ENCODE measurements at regions not wholly inside any gene's neighbourhood (a gene's known extent, or its start where the extent isn't known, plus 50 kb on each side); places are given as distances from the start of the nearest gene placed in this dataset.

GRCh38 chr20:51163996-51164600, 141.2 kb upstream of the KCNG1 start:
- Mint-ChIP-seq H3K27me3 (peaks cover 10% of the 10 kb centered on the region), H3K36me3 (no peaks in the 10 kb centered on the region), H3K9me3 (peaks cover 0 to 6% (median 0%) of the 10 kb centered on the region in 7 donors), H3K27ac (no peak overlapping the region), H3K4me3 (no peak overlapping the region), H3K4me1 (no peaks in the 10 kb centered on the region)
- no peak overlapping the region for H3K27ac ChIP-seq (ENCODE audit: insufficient read depth, low read length, poor library complexity, severe bottlenecking)
- no peaks in the 10 kb centered on the region for H3K4me1 ChIP-seq (ENCODE audit: control insufficient read depth, insufficient read depth, low read length, poor library complexity, severe bottlenecking)
- DNase-seq (no peak), ATAC-seq (ENCODE audit: low read depth in 2 of 2) (no peak)
- no peak overlapping the region for H3K4me3 ChIP-seq (ENCODE audit: low read depth, low read length)
- H3K9me3 ChIP-seq (ENCODE audit: control insufficient read depth in 2 of 2, low read length in 2 of 2): no peaks in the 10 kb centered on the region
- no peaks in the 10 kb centered on the region for H3K36me3 ChIP-seq (ENCODE audit: control insufficient read depth, insufficient read depth, low read length)
- peaks cover 3% of the 10 kb centered on the region for H3K27me3 ChIP-seq (ENCODE audit: control insufficient read depth, insufficient read depth, low read length)

DNA sequence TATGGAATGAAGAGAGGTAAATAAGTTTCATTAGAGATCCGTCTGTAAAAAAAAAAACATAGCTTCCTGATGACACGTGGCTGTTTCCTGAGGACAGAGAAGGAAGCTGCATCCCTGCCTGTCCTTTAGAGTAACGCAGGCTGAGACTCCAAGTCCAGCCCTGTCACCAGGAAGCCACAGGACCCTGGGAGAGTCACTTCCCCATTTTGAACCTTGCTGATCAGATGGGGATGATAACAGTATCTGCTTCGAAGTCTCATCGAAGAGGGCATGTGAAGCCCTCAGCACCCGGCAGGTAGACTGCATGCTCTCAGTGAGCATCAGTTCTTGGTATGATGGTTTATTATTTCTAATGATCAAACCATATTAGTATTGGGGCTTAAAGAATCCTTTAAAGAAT, 139.1 kb upstream of the KCNG1 start:
- H3K4me1 ChIP-seq (ENCODE audit: control insufficient read depth, insufficient read depth, low read length, poor library complexity, severe bottlenecking): no peaks in the 10 kb centered on the region
- Mint-ChIP-seq H3K4me3 (no peak overlapping the region), H3K27ac (no peak overlapping the region), H3K4me1 (no peaks in the 10 kb centered on the region), H3K27me3 (peaks cover 16% of the 10 kb centered on the region), H3K9me3 (peaks cover 0 to 6% (median 0%) of the 10 kb centered on the region in 7 donors), H3K36me3 (no peaks in the 10 kb centered on the region)
- no peak for DNase-seq
- H3K36me3 ChIP-seq (ENCODE audit: control insufficient read depth, insufficient read depth, low read length): no peaks in the 10 kb centered on the region
- H3K9me3 ChIP-seq (ENCODE audit: control insufficient read depth in 2 of 2, low read length in 2 of 2): no peaks in the 10 kb centered on the region
- no peak overlapping the region for H3K4me3 ChIP-seq (ENCODE audit: low read depth, low read length)
- no peak for ATAC-seq (ENCODE audit: low read depth in 2 of 2)
- peaks cover 3% of the 10 kb centered on the region for H3K27me3 ChIP-seq (ENCODE audit: control insufficient read depth, insufficient read depth, low read length)
- H3K27ac ChIP-seq (ENCODE audit: insufficient read depth, low read length, poor library complexity, severe bottlenecking): no peak overlapping the region

GRCh38 chr20:51160821-51161220, 137.9 kb upstream of the KCNG1 start:
- Histone ChIP-seq H3K4me3 (ENCODE audit: low read depth, low read length) (no peak overlapping the region), H3K36me3 (ENCODE audit: control insufficient read depth, insufficient read depth, low read length) (no peaks in the 10 kb centered on the region), H3K27ac (ENCODE audit: insufficient read depth, low read length, poor library complexity, severe bottlenecking) (no peak overlapping the region), H3K27me3 (ENCODE audit: control insufficient read depth, insufficient read depth, low read length) (peaks cover 3% of the 10 kb centered on the region), H3K9me3 (ENCODE audit: control insufficient read depth in 2 of 2, low read length in 2 of 2) (no peaks in the 10 kb centered on the region), H3K4me1 (ENCODE audit: control insufficient read depth, insufficient read depth, low read length, poor library complexity, severe bottlenecking) (no peaks in the 10 kb centered on the region)
- Mint-ChIP-seq H3K36me3 (no peaks in the 10 kb centered on the region), H3K4me3 (no peak overlapping the region), H3K27me3 (peaks cover 17% of the 10 kb centered on the region), H3K4me1 (no peaks in the 10 kb centered on the region), H3K9me3 (peaks cover 0 to 2% (median 0%) of the 10 kb centered on the region in 7 donors), H3K27ac (no peak overlapping the region)
- DNase-seq: no peak
- no peak for ATAC-seq (ENCODE audit: low read depth in 2 of 2)

- Mint-ChIP-seq H3K4me1 (no peaks in the 10 kb centered on the region), H3K9me3 (peaks cover 0 to 2% (median 0%) of the 10 kb centered on the region in 7 donors), H3K36me3 (no peaks in the 10 kb centered on the region), H3K27ac (no peak overlapping the region), H3K4me3 (no peak overlapping the region), H3K27me3 (peaks cover 21% of the 10 kb centered on the region)
- DNase-seq (no peak), ATAC-seq (ENCODE audit: low read depth in 2 of 2) (no peak)
- Histone ChIP-seq H3K9me3 (ENCODE audit: control insufficient read depth in 2 of 2, low read length in 2 of 2) (no peaks in the 10 kb centered on the region), H3K36me3 (ENCODE audit: control insufficient read depth, insufficient read depth, low read length) (no peaks in the 10 kb centered on the region), H3K27me3 (ENCODE audit: control insufficient read depth, insufficient read depth, low read length) (no peaks in the 10 kb centered on the region), H3K4me1 (ENCODE audit: control insufficient read depth, insufficient read depth, low read length, poor library complexity, severe bottlenecking) (no peaks in the 10 kb centered on the region), H3K27ac (ENCODE audit: insufficient read depth, low read length, poor library complexity, severe bottlenecking) (no peak overlapping the region), H3K4me3 (ENCODE audit: low read depth, low read length) (no peak overlapping the region)
Measured at GRCh38 chr20:51159981-51160380, 137.1 kb upstream of the KCNG1 start.

DNA sequence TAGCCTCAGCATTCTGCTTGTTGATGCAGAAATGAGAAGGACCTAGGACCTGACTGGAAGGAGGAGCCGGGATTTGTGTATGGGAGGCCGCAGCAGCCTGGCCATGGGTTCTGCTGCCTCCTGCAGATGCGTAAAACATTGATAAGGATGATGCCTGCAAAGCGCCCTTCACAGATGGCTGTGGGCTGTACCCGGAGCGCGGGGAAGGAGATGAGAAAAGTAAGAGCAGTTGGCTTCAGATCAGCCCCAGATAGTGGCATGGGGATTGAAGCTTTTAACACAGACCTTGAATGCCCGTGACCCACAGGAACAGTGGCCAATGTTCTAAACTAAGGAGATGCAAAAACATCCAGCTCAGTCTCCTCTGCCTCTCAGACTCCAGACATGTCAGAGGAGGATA, 136.4 kb upstream of the KCNG1 start:
- H3K27me3 Mint-ChIP-seq: peaks cover 19% of the 10 kb centered on the region
- no peaks in the 10 kb centered on the region for H3K36me3 Mint-ChIP-seq
- H3K27ac ChIP-seq (ENCODE audit: insufficient read depth, low read length, poor library complexity, severe bottlenecking): no peak overlapping the region
- H3K9me3 ChIP-seq (ENCODE audit: control insufficient read depth in 2 of 2, low read length in 2 of 2): no peaks in the 10 kb centered on the region
- H3K36me3 ChIP-seq (ENCODE audit: control insufficient read depth, insufficient read depth, low read length): no peaks in the 10 kb centered on the region
- H3K9me3 Mint-ChIP-seq: peaks cover 0 to 2% (median 0%) of the 10 kb centered on the region in 7 donors
- no peak overlapping the region for H3K4me3 Mint-ChIP-seq
- no peak overlapping the region for H3K4me3 ChIP-seq (ENCODE audit: low read depth, low read length)
- no peak overlapping the region for H3K27ac Mint-ChIP-seq
- H3K4me1 Mint-ChIP-seq: no peaks in the 10 kb centered on the region
- DNase-seq (no peak), ATAC-seq (ENCODE audit: low read depth in 2 of 2) (no peak)
- no peaks in the 10 kb centered on the region for H3K27me3 ChIP-seq (ENCODE audit: control insufficient read depth, insufficient read depth, low read length)
- no peaks in the 10 kb centered on the region for H3K4me1 ChIP-seq (ENCODE audit: control insufficient read depth, insufficient read depth, low read length, poor library complexity, severe bottlenecking)

DNA sequence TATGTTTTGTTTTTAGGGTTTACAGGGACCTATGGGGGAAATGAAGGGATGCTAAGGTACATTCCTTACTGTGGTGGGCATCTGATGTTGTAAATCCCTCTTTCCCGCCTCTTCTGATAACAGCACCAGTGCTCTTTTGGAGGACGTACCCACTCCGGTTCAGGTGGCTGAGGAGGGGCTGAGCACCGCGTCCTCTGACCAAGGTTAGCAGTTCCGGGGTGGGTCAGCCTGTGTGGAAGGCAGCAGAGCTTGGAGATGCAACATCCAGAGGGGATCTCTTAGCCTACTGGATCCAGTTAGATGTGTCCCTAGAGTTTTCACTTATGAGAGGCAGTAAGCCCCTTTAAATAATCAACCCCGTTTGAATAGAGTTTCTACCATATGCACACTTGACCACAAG, 135.3 kb upstream of the KCNG1 start:
- no peaks in the 10 kb centered on the region for H3K36me3 Mint-ChIP-seq
- Histone ChIP-seq H3K4me3 (ENCODE audit: low read depth, low read length) (no peak overlapping the region), H3K27me3 (ENCODE audit: control insufficient read depth, insufficient read depth, low read length) (no peaks in the 10 kb centered on the region), H3K27ac (ENCODE audit: insufficient read depth, low read length, poor library complexity, severe bottlenecking) (no peak overlapping the region), H3K36me3 (ENCODE audit: control insufficient read depth, insufficient read depth, low read length) (no peaks in the 10 kb centered on the region), H3K4me1 (ENCODE audit: control insufficient read depth, insufficient read depth, low read length, poor library complexity, severe bottlenecking) (no peaks in the 10 kb centered on the region), H3K9me3 (ENCODE audit: control insufficient read depth in 2 of 2, low read length in 2 of 2) (no peaks in the 10 kb centered on the region)
- peaks cover 0 to 2% (median 0%) of the 10 kb centered on the region in 7 donors for H3K9me3 Mint-ChIP-seq
- no peaks in the 10 kb centered on the region for H3K4me1 Mint-ChIP-seq
- no peak for DNase-seq
- peaks cover 18% of the 10 kb centered on the region for H3K27me3 Mint-ChIP-seq
- no peak overlapping the region for H3K27ac Mint-ChIP-seq
- ATAC-seq (ENCODE audit: low read depth in 2 of 2): no peak
- no peak overlapping the region for H3K4me3 Mint-ChIP-seq

DNA sequence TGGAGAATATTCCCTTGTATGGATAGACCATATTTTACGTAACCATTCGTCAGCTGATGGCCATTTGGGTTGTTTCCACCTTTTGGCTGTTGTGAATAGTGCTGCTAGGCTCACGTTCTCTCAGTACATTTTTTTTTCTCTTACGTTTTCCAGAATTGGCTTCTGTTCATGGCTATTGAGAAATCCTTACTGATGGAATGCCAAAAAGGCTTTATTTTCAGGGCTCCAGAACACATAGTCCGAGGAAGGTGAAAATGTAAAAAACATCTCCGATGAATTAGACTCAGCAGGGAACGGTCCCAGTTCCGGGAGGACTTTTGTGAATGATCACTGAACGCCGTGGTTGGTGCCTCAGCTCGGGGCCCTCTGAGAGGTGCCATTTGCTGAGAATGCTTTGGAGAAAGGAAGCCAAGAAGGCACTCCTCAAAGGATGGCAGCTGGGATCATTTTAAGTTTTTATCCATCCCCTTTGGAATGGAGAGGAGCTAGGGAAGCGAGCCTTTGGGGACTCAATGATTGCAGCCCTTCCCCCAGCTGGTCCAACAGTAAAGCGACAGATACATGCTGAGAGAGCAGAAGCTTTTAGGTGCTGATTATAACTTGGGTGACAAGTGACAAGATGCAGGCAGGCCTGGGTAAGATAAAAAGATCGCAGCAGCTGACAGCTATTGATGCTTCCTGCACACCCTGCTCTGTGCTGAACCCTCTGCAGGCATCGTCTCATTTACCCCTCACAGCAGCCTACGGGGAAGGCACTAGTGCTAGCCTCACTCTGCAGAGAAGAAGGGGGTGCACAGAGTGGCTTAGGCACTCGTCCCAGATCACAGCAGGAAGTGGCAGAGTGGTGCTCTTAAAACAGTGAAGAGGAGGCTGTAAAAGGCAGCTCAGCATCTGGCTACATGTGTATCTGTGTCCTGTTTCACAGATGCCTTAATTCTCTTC, 133.4 kb upstream of the KCNG1 start:
- Histone ChIP-seq H3K4me1 (ENCODE audit: control insufficient read depth, insufficient read depth, low read length, poor library complexity, severe bottlenecking) (no peaks in the 10 kb centered on the region), H3K27me3 (ENCODE audit: control insufficient read depth, insufficient read depth, low read length) (no peaks in the 10 kb centered on the region), H3K9me3 (ENCODE audit: control insufficient read depth in 2 of 2, low read length in 2 of 2) (no peaks in the 10 kb centered on the region), H3K4me3 (ENCODE audit: low read depth, low read length) (no peak overlapping the region), H3K36me3 (ENCODE audit: control insufficient read depth, insufficient read depth, low read length) (no peaks in the 10 kb centered on the region), H3K27ac (ENCODE audit: insufficient read depth, low read length, poor library complexity, severe bottlenecking) (no peak overlapping the region)
- no peak overlapping the region for H3K27ac Mint-ChIP-seq
- H3K9me3 Mint-ChIP-seq: no peaks in the 10 kb centered on the region
- DNase-seq (no peak), ATAC-seq (ENCODE audit: low read depth in 2 of 2) (no peak)
- no peaks in the 10 kb centered on the region for H3K36me3 Mint-ChIP-seq
- H3K4me1 Mint-ChIP-seq: no peaks in the 10 kb centered on the region
- H3K27me3 Mint-ChIP-seq: peaks cover 11% of the 10 kb centered on the region
- H3K4me3 Mint-ChIP-seq: no peak overlapping the region

All from CD4-positive, CD25-positive, alpha-beta regulatory T cell (primary cell).